HG02678 (cell line): ENCODE measurements at regions not wholly inside any gene's neighbourhood (a gene's known extent, or its start where the extent isn't known, plus 50 kb on each side); places are given as distances from the start of the nearest gene placed in this dataset.
"Not testable (repeated sequence)": the region's sequence is repeated elsewhere in the genome, so short reads cannot be mapped to it uniquely, and the experiment has no call there.

Experiments used
- ATAC-seq: cut with Tn5 transposase; IDR thresholded peaks from one replicate; pipeline ENCODE4 v1.9.1; 2021; ENCODE audit warnings: mild to moderate bottlenecking, moderate library complexity; ENCODE audit not compliant: unreplicated experiment

- ATAC-seq, result no peak
These were observed 121.6 kb downstream of the CASP12 start for GRCh38 chr11:104776501-104777170.

GRCh38 chr11:104774578-104774977 lies 123.7 kb downstream of the CASP12 start:
- ATAC-seq, result no peak

- ATAC-seq, result no peak
These were observed 125.4 kb downstream of the CASP12 start for GRCh38 chr11:104772806-104773241.

GRCh38 chr11:104771763-104772162 lies 126.5 kb downstream of the CASP12 start:
- no peak for ATAC-seq

- ATAC-seq, result not testable (repeated sequence)
These were observed 127.2 kb downstream of the CASP12 start for GRCh38 chr11:104771046-104771445.

GRCh38 chr11:104765401-104766095 lies 132.7 kb downstream of the CASP12 start:
- no peak for ATAC-seq

GRCh38 chr11:104764710-104765045 lies 133.6 kb downstream of the CASP12 start:
- no peak for ATAC-seq

GRCh38 chr11:104763930-104764709 lies 134.1 kb downstream of the CASP12 start:
- ATAC-seq, result no peak

GRCh38 chr11:104761511-104761910 lies 136.7 kb downstream of the CASP12 start:
- no peak for ATAC-seq

- no peak for ATAC-seq
These were observed 138.8 kb downstream of the CASP12 start for GRCh38 chr11:104759464-104759863.

- ATAC-seq, result no peak
These were observed 159.3 kb downstream of the CASP12 start for GRCh38 chr11:104738918-104739317.

- ATAC-seq, result no peak
These were observed 160.1 kb downstream of the CASP12 start for GRCh38 chr11:104738208-104738607.

GRCh38 chr11:104736502-104736901 lies 161.8 kb downstream of the CASP12 start:
- no peak for ATAC-seq

- ATAC-seq, result no peak
These were observed 163.3 kb downstream of the CASP12 start for GRCh38 chr11:104734998-104735397.

- ATAC-seq, result no peak
These were observed 166.4 kb downstream of the CASP12 start for GRCh38 chr11:104731890-104732289.

GRCh38 chr11:104728927-104729326 lies 169.3 kb downstream of the CASP12 start:
- no peak for ATAC-seq

GRCh38 chr11:104727768-104728167 lies 170.5 kb downstream of the CASP12 start:
- ATAC-seq, result no peak

GRCh38 chr11:104727095-104727494 lies 171.2 kb downstream of the CASP12 start:
- no peak for ATAC-seq

GRCh38 chr11:104725796-104726408 lies 172.4 kb downstream of the CASP12 start:
- no peak for ATAC-seq

GRCh38 chr11:104713401-104713800 lies 184.9 kb downstream of the CASP12 start:
- ATAC-seq, result no peak

GRCh38 chr11:104705490-104706190 lies 192.6 kb downstream of the CASP12 start:
- peak; percentile 99 for ATAC-seq
